LHCN-M2 (cell line): ENCODE measurements at regions not wholly inside any gene's neighbourhood (a gene's known extent, or its start where the extent isn't known, plus 50 kb on each side); places are given as distances from the start of the nearest gene placed in this dataset.

Experiments
- DNase-seq: peaks from one replicate; pipeline ENCODE4 v3.0.0-alpha.2; 2012; ENCODE audit warnings: low read depth

DNA sequence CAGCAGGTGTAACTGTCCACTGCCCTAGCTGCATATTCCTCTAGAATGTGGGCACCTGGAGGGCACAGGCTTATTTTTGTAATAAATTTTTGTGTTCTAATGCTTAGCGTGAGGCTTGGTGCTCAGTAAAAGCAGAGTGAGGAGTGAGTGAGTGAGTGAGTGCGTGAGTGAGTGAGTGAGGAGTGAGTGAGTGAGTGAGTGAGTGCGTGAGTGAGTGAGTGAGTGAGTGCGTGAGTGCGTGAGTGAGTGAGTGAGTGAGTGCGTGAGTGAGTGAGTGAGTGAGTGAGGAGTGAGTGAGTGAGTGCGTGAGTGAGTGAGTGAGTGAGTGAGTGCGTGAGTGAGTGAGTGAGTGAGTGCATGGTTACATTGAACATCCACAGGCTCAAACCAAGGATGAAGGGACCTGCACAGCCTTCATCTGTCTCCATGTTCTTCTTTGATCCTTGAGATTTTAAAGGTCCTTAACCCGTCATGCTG is 371.5 kb downstream of the MED10 start:
- no peak for DNase-seq

DNA sequence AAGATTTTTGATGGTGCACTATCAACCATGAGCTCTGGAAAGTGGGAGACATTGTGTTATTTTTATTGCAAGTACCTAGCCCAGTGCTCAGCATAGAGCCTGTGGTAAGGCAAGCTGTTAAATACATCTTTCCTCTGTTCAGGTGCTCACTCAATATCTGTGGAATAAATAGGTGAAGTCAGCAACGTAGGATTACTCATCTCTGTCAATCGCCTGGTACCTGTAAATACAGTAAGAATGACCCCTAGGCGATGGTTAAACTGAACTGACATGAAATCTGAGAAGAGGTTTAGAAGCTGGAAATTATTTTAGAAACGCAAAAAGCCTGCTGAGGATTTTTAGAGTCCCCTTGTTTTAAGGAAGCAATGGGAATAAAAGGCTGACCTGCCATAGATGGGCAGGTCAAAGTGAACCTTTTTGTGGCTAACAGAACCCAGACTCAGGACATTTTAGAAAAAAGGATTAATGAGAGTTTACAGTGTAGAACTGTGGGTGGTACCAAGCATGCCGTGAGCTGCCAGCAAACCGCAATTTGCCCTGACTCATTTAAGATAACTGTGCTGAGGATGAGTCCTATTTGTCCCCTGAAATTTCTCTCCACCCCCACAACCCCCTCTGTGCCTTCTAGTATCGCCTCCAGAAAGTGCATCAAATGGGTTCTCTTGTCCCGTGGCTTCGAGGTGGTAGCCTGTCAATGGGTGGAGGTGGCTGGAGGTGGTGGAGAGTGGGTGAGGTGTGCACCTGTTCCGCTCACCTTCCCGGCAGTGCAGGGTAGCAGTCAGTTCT is 375.1 kb downstream of the MED10 start:
- no peak for DNase-seq

DNA sequence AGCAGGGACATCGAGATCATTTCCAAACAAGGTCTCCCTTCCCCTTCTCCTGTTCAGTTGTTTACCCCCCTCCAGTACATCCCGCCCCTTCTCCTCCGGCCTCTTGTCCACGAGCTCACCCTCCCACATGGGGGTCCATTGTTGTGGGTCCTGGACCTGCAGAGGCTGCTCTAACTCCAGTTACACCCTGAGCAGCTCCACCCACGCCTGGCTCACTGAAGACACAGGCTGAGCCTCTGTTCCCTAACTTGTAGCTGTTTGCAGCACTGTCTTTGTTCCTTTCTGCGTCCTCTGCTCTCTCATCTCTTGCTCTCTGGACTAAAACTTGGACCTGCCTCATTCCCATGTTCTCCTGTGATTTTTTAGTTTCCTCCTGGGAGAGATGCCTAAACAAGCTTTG is 377.5 kb downstream of the MED10 start:
- DNase-seq = no peak

DNA sequence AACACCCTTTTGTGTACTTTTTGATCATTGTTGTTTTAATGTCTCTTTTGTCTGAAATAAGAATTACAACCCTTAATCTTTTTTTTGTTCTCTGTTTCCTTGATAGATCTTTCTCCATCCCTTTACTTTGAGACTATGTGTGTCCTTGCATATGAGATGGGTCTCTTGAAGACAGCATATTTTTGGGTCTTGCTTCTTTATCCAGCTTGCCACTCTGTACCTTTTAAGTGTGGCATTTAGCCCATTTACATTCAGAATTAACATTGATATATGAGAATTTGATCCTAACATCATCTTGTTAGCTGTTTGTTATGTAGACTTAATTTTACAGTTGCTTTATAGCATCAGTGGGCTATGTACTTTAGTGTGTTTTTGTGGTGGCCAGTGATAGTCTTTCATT is 382.5 kb downstream of the MED10 start:
- no peak for DNase-seq

DNA sequence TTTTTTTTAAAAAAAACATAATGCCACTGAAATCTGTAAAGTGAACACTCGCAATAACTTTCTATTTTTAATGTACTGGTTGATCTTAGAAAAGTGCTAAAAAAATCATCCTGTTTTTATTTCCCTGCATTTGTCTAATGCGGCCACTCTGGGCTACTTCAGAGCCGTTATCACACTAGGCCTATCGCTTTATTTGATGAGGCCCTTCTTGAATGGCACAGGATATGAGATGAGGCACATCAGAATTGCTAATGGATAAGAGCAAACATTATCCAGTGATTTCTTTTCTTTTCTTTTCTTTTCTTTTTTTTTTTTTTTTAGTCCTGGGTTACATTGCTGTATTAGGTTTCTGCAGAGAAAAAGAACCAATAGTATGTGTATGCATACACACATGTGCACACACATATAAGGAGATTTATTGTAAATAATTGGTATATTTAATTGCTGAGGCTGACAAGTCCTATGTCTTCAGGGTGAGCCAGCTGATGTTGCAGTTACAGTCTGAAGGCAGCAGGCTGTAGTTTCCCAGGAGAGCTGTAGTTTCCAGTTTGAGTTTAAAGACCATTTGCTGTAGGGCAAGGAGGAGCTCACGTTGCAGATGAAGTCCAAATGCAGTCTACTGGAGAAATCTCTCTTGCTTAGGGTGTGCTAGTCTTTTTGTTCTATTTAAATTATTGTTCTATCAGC is 391.7 kb downstream of the MED10 start:
- no peak for DNase-seq

DNA sequence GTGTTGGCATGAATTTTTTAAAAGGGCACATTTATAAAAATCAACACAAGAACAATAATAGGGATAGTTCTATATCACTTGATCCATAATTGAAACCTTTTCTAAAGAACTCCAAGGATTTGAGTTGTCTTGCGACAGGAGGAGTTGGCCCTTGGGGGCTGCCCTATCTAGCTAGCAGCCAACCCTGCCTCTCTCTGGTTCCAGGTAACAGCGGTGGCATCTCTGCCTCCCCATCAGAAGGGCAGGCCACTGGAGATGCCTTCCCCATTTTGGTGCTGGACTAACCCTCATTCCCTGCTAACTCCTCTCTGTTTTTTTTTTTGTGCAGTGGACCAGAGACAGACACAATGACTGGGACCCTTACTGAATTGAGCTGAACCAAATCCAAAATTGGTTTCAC is 393.0 kb downstream of the MED10 start:
- DNase-seq = no peak

DNA sequence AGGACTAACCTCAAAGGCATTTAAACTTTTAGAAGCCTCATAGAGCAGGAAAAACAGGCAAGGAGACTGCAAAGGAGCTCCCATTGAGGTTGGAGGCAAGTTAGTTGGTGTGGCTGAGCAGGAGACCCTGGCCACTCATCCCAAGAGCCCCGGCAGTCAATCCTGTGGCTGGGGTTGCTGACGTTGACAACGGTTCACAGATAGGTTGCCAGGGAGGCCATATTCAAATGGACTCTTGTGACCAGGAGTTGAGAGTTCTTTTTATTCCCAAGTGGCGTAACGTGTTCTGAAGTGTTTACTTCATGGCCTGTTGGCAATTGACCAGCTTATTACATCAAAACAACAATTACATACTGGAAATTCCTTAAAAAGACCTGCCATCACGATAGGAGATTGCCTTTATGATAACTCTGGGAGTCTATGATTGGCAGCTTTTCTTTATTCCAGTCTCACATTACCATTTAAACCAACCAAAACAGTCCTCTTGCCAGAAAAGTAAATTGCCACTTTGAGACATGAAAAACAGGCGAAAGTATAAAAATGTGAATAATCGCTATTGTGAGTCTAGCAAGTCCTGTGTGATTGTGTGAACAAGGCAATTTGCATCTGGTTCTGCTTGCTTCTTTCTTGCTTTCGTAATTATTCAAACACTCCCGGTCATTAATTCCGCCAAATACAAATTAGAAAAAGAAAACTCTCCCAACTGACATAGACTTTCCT is 394.9 kb downstream of the MED10 start:
- DNase-seq = no peak

DNA sequence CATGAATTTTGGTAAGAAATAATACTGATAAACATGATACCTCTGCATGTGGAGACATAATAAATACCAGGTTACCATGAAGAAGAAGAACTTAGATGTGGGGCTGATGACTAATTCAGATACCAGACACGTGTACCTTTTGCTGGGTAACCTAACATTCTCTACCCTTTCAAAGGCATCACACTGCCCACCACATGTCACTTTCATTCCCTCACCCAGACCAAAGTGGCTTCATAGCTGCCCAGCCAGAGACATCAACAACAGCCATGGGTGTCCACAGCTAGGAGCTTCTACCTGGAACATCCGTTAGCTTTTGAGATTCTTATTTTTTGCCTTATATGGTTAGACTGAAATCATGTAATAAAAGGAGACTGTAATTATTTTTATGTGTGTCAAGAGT is 396.8 kb downstream of the MED10 start:
- no peak for DNase-seq

DNA sequence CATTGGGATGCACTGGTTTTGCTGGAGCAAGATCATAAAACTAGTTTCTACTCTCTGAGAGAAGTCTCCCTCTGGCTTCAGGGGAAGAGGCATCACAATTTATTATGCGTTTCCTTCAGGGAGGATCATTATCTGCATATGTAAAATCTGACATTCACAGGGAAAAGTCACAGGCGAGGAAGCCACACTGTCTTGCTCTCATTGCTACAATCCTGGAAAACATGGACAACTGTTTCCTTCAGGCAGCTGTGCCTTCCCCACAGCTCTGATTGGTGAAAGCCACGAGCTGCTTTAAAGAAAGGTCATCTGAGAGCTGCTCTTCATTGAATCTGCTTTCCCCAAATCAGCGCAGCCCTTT is 397.8 kb downstream of the MED10 start:
- no peak for DNase-seq

DNA sequence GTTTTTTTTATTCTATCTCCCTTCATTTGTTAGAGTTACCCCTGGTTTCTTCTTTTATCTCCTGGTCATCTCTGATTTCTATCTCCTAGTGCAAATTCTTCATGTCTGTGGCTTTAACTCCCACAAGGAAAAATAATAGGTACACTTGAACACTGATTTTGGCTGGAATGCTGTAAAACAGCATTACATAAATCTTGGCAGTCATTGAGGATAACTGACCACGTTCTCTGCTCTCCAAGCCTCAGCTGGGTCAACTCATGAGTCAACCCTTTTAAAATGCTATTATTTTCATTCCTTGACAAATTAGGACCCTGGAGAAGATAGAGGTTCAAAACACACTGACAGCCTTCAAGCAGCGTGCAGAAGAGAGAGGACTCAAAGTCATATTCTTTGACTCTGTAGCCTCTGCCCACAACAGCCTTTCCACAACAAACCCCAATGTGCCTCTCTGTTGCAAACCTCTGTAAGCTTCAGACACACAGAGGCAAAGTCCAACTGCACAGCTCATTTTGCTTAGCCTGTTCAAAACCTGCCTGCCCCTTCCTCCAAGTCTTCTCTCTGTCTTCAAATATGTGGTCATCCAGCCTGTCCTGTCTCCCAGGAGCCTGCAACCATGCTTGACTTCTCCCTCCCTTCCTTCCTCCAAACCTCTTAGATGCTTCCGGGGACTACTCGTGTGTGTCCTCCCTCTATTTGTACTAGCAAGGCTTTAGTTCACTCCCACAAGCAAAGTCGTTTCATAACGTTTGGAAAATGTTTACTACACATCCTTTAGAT is 398.4 kb downstream of the MED10 start:
- no peak for DNase-seq

DNA sequence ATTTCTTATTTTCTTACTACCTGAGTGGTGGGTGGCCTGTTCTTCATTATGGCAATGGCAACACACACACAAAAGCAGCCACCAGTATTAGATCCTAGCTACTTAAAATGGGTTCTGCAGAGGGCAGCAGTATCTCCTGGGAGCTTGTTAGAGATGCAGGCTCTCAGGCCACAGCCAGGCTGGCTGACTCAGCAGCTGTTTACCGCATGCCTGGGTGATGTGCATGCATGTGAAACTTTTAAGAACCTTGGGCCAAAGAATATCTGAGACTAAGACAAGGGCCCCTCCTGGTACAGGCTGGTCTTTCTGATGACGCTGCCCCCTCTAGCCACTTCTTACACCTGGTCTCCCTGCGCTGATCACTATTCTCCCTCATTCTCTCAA is 399.0 kb downstream of the MED10 start:
- no peak for DNase-seq

DNA sequence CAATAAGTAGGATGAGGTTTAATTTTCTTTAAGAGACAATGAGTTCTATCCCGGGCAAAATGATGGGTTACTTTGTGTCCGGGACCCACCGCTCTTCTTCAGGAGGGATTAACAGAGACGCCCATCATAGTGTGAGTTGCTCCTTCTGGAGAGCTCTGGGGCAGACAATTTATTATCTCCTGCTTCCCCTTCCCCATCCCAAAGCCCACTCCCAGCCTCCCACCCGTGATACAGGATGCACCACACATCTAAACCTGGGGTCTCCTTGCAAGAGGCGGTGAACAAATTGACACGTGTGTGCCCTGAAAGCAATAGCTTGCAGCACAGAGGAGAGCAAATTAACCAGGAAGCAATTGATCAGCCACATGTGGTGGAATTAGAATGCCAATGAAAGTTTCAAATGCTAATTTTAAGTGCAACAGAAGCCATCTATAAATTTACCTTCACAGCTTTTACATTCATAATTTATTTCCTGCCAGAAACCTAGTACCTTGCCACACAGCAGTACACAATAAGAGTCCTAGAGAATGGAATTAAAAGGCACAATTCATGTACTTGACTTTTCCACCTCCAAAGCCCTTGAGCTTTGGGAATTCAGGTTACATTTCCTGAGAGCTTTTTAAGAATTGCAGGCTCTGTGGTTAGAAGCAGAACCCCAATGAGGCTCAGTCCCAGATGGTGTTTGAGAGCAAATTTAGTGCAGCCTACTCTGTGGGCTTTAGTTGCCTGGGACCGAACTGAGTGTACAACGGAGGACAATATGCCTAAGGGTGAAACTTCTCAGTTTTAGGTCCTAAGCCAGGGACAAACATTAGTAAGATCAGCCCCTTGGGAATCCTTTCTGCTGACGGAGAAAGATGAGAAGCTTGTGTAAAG is 399.6 kb downstream of the MED10 start:
- no peak for DNase-seq

DNA sequence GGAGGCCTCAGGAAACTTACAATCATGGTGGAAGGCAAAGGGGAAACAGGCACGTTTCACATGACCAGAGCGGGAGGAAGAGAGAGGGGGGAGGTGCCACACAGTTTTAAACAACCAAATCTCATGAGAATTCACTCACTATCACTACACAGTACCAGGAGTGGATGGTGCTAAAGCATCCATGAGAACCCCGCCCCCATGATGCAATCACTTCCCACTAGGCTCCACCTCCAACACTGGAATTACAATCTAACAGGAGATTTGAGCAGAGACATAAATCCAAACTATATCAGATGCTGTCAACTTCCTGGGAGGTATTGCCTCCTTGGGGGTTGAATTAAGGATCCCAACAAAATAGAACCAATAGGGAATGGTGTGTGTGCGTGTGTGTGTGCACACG is 407.1 kb downstream of the MED10 start:
- no peak for DNase-seq

DNA sequence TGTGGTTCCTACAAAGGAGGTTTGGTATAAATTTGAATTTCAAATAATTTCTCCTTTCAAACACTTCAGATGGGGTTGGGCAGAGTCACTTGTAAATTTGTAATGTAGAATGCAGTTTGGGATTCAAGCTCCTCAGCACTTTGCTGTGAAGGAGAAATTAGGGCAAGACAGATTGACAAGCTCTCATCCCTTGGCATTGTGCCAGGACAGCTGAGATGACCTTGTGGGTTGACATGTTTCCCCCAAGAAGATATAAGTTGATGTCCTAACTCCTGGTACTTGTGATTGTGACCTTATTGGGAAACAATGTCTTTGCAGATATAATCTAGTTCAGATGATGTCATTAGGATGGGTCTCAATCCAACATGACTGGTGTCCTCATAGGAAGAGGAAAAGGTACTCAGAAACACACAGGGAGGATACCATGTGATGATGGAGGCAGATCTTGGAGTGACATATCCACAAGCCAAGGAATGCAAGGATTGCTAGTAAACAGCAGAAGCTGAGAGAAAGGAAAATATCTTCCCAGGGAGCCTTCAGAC is 408.3 kb downstream of the MED10 start:
- DNase-seq = no peak

DNA sequence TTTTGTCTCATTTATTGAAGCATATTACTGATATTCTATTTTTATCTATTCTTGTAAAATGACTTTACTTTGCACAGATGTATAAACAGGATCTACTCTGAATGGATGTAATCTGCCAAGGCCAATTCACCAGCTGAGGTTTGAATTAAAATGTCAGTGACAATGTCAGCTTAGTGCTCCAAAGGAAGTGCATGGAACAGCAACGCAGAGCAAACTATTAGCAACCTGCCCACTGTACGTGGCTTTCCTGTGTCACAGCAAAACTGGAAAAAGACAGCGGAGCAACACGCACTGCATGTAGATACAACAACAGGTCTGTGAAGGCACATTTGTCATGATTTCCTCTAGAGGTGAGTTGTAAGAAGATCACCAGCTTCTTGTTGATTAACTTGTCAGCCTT is 409.4 kb downstream of the MED10 start:
- DNase-seq = no peak

DNA sequence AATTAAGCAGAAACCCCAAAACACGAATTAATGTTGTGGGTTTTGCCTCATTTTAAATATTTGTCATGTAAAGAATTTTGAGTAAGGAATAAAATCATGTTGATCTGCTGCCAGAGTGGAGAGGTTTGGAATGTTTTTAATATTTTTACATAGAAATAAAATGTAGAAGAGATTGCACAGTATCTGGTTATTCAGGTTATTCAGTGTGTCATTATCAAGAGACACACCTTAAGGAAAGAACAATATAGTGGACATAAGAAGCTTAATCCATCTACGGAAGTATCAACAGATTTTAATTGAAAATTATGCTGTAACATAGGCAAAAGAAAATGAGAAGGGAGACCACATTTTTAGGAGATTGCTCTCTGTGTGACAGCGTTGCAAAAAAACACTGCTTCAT is 410.4 kb downstream of the MED10 start:
- DNase-seq = no peak

DNA sequence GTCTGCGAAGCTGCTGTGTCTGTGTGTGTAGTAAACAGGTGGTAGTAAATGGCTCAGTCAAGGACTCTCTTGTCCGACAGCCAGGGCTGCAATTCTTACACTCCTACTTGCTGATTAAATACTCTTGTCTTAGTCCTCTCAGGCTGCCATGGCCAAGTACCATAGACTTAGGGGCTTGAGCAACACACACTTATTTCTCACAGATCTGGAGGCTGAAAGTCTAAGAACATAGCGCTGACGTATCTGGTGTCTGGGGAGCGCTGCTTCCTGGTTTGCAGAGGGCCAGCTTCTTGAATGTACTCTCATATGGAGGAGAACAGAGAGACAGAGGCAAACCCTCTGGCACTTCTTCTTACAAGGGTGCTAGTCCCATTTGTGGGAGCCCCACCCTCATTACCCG is 411.0 kb downstream of the MED10 start:
- no peak for DNase-seq

DNA sequence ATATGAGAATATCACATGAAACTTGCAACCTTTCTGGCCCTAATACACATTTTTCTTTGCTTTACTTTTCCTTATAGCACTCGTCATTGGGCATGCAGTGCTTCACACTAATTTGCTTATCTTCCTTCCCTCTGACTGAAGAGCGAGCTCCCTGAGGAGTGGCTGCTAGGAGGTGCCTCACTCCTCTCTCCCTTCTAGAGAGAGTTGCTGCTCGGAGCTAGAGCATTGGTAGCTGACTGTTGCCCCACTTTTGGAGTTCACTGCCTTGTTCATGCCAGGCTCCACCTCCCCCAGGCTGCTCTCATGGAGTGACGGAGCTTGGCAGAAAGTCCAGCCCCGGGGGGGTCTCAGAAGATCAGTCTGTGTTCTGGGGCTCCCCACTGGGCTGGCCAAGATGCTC is 413.2 kb downstream of the MED10 start:
- no peak for DNase-seq

DNA sequence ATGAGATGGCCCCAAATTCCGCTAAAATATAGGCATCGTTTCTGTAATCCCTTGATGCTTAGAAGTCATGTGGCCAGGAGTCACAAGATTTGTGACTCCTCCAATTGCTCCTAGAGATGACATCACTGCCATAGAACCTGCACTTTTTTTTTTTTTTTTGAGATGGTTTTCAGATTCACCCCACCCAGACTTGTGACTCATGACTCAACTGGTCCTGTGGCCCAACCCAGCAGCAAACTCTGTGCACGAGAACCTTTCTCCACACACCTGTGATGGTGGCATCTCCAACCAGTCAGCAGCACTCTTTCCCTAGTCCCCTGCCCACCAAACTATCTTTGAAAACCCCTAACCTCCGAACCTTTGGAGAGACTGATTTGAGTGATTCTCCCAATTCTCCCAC is 414.0 kb downstream of the MED10 start:
- DNase-seq = no peak

DNA sequence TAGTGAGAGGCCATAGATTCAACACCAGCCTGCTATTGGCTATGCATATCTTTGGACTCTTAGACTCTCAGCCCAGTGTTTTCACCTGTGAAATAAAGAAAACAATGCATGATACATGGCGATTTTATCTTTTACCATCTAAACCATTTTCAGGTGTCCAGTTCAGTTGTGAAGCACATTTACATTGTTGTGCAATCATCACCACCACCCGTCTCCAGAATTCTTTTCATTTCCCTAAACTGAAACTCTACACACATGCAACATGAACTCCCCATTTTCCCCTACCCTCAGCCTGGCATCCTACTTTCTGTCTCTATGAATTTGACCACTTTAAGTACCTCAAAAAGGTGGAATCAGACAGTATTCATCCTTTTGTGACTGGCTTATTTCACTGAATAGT is 420.6 kb downstream of the MED10 start:
- no peak for DNase-seq

DNA sequence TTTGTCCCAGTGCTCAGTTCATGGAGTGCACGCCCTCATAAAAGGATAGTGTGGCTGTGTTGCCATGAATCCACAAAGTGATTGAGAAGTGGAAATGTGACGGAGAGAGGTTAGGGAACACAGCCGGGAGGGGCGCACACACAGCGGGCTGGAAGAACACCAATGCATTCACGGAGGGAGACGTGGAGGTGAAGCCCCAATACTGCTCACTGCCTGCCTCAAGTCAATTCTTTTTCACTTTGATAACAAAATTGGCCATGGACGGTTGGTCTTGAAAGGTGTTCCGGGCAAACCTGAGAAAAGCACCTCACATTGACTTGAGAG is 424.1 kb downstream of the MED10 start:
- DNase-seq = no peak
